Stomach smooth muscle (tissue), 2 donors: ENCODE measurements at regions not wholly inside any gene's neighbourhood (a gene's known extent, or its start where the extent isn't known, plus 50 kb on each side); places are given as distances from the start of the nearest gene placed in this dataset.

Source experiments
- H3K27ac ChIP-seq: one replicate; pipeline ENCODE4 v1.7.0; 2013; ENCODE audit warnings: mild to moderate bottlenecking, low read length, inconsistent platforms
- H3K27me3 ChIP-seq, 2 donors: one replicate each; pipeline ENCODE4 v1.7.0; 2013; ENCODE audit warnings: low read length in 2 of 2; ENCODE audit not compliant: insufficient read depth in 2 of 2, control insufficient read depth in 1 of 2
- H3K36me3 ChIP-seq, 2 donors: one replicate each; pipeline ENCODE4 v1.7.0; 2013; ENCODE audit warnings: low read length in 2 of 2; ENCODE audit not compliant: control insufficient read depth in 2 of 2, insufficient read depth in 2 of 2
- H3K4me1 ChIP-seq: one replicate; pipeline ENCODE4 v1.7.0; 2013; ENCODE audit warnings: low read length; ENCODE audit not compliant: control insufficient read depth, insufficient read depth
- H3K4me3 ChIP-seq, 2 donors: one replicate each; pipeline ENCODE4 v1.7.0; 2013; ENCODE audit warnings: low read length in 2 of 2
- H3K9ac ChIP-seq, 2 donors: one replicate each; pipeline ENCODE4 v1.7.0; 2013; ENCODE audit warnings: low read length in 2 of 2, mild to moderate bottlenecking in 1 of 2
- H3K9me3 ChIP-seq, 2 donors: one replicate each; pipeline ENCODE4 v1.7.0; 2013; ENCODE audit warnings: low read length in 2 of 2; ENCODE audit not compliant: control insufficient read depth in 2 of 2
- donor health status: healthy.
- donor health status: Pancreatic carcinoma.

DNA sequence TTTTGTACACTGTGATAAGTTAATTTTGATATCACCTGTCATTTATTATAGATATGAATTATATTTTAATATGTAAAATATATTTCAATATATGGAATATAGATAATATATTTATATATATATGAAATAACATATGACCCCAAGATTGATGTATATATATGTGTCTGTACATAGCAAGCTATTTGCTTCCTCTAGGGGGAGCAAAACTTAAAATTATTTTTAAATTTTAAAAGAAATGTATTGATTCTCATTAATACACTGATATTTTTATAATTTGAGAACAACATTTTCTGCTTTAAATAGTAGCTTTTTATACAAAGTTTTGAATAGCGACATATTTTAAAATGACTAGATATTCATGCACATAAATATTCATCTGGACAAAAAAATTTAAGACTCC, 272.0 kb downstream of the DMRTA1 start:
- H3K9ac ChIP-seq, result no peak overlapping the region
- no peak overlapping the region for H3K27ac ChIP-seq
- no peaks in the 10 kb centered on the region for H3K27me3 ChIP-seq
- no peaks in the 10 kb centered on the region for H3K9me3 ChIP-seq
- no peak overlapping the region for H3K4me3 ChIP-seq
- H3K4me1 ChIP-seq, result no peaks in the 10 kb centered on the region
- no peaks in the 10 kb centered on the region for H3K36me3 ChIP-seq

GRCh38 chr9:22722492-22722891, 275.9 kb downstream of the DMRTA1 start:
- Histone ChIP-seq H3K9me3 (no peaks in the 10 kb centered on the region), H3K36me3 (no peaks in the 10 kb centered on the region), H3K9ac (no peak overlapping the region), H3K4me3 (no peak overlapping the region), H3K27ac (no peak overlapping the region), H3K4me1 (no peaks in the 10 kb centered on the region), H3K27me3 (no peaks in the 10 kb centered on the region)

DNA sequence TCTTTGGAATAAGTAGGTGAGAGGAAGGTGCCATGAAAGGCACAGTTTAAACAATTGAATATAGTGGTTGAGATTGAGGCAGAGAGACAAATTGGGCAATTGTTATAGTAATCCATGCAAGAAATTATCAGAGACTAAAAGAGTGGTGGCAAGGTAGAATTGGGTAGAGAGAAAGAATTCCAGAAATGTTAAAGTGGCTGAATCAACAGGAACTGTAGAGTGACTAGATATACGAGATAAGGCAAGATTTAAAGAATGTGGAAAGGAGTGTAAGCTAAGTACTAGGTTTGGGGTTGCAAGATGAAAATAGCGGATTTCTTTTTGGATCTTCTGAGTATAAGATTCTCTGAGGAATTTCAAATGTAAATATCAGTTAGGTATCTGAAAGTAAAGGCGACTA, 285.2 kb downstream of the DMRTA1 start:
- H3K4me3 ChIP-seq, result no peak overlapping the region
- H3K4me1 ChIP-seq, result no peaks in the 10 kb centered on the region
- no peak overlapping the region for H3K27ac ChIP-seq
- H3K27me3 ChIP-seq, result no peaks in the 10 kb centered on the region
- H3K36me3 ChIP-seq, result no peaks in the 10 kb centered on the region
- H3K9me3 ChIP-seq, result no peaks in the 10 kb centered on the region
- no peak overlapping the region for H3K9ac ChIP-seq

GRCh38 chr9:22739712-22740111, 293.1 kb downstream of the DMRTA1 start:
- Histone ChIP-seq H3K36me3 (no peaks in the 10 kb centered on the region), H3K9me3 (no peaks in the 10 kb centered on the region), H3K4me1 (no peaks in the 10 kb centered on the region), H3K27ac (no peak overlapping the region), H3K4me3 (no peak overlapping the region), H3K27me3 (no peaks in the 10 kb centered on the region), H3K9ac (no peak overlapping the region)

DNA sequence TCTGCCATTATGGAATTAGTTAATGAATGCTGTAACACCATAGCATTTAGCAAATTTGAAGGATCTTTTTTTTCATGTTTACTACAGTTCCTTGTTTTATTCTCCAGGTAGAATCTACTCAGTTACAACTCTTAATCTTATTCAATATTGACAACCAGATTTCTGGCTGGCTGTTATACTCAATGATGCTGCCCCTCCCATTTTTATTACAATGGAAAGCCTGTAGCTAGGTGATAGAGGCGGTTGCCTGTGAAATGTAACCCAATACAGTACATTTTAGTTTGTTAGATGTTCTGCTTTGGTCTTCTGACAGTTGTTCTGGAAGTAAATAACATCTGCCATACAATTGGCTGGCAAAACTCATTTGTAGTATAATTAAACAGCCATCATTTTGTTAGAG, 294.2 kb downstream of the DMRTA1 start:
- H3K9me3 ChIP-seq, result no peaks in the 10 kb centered on the region
- H3K27me3 ChIP-seq, result no peaks in the 10 kb centered on the region
- no peaks in the 10 kb centered on the region for H3K36me3 ChIP-seq
- no peak overlapping the region for H3K4me3 ChIP-seq
- no peak overlapping the region for H3K27ac ChIP-seq
- no peak overlapping the region for H3K9ac ChIP-seq
- H3K4me1 ChIP-seq, result no peaks in the 10 kb centered on the region

- Histone ChIP-seq H3K4me1 (no peaks in the 10 kb centered on the region), H3K36me3 (no peaks in the 10 kb centered on the region), H3K27me3 (no peaks in the 10 kb centered on the region), H3K9ac (no peak overlapping the region), H3K27ac (no peak overlapping the region), H3K9me3 (no peaks in the 10 kb centered on the region), H3K4me3 (no peak overlapping the region)
Observed at GRCh38 chr9:22742401-22742800, 295.8 kb downstream of the DMRTA1 start.

DNA sequence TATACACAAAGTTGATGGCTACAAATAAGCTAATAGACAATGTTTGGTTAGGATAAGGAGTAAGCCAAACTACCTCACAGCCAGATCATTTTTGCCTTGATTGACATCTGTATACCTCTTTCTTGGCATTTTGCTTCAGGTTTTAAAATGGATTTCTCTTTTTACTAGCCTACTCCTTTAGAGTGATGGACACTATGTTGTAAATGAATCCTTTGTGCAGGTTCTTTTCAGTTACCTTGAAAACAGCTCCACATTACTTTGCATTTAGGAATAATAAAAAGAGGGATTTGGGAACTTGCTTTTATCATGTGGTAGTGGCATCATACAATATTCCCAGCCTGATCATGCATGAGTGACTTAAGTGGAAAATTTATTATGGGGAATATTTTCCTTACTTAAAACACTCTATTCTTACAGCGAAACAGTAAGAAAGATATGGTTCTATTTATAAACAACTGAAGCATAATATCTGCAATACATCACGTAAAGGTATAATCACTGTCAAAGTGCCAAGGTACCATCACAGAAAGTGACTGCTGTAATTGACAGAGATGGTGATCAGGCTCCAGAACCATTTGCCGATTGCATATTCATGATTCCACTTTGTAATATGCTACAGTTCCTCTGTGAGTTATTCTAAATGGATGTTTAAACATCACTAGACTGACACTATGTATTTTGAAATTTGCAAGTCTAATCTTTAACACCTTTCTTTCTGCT, 327.0 kb downstream of the DMRTA1 start:
- Histone ChIP-seq H3K4me3 (no peak overlapping the region), H3K9me3 (no peaks in the 10 kb centered on the region), H3K27me3 (no peaks in the 10 kb centered on the region), H3K9ac (no peak overlapping the region), H3K4me1 (no peaks in the 10 kb centered on the region), H3K27ac (no peak overlapping the region), H3K36me3 (no peaks in the 10 kb centered on the region)

DNA sequence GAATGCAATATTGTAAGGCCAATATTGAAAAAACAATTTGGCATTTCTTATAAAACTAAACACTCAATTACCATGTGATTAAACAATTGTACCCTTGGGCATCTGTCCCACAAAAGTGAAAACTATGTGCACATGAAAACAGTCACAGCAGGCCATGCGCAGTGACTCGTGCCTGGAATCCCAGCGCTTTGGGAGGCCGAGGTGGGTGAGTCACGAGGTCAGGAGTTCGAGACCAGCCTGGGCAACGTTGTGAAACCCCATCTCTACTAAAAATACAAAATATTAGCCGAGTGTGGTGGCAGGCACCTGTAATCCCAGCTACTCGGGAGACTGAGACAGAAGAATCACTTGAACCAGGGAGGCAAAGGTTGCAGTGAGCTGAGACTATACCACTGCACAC, 343.7 kb downstream of the DMRTA1 start:
- no peaks in the 10 kb centered on the region for H3K27me3 ChIP-seq
- H3K9me3 ChIP-seq, result no peaks in the 10 kb centered on the region
- H3K4me1 ChIP-seq, result no peaks in the 10 kb centered on the region
- H3K9ac ChIP-seq, result no peak overlapping the region
- no peak overlapping the region for H3K27ac ChIP-seq
- H3K4me3 ChIP-seq, result no peak overlapping the region
- no peaks in the 10 kb centered on the region for H3K36me3 ChIP-seq

DNA sequence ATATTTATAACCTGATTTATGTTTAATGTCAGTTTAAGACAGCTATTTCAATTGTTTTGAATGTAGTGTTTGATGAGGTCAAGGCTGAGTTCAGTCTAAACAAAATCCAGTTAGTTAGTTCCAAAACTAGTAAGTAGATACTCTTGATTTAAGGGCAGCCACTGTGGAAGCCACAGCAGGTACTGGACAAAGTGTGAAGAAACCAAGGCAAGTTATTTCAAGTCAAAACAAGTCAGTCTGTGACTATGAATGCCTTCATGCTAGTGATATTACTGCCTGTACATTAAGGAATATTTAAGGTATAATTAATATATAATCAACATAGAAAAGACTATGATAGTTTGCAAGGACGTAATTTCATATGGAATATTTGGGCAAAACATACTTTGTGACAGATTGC, 362.3 kb downstream of the DMRTA1 start:
- no peaks in the 10 kb centered on the region for H3K27me3 ChIP-seq
- no peak overlapping the region for H3K4me3 ChIP-seq
- H3K9ac ChIP-seq, result no peak overlapping the region
- H3K9me3 ChIP-seq, result peaks cover 2 to 3% of the 10 kb centered on the region in 2 donors
- no peaks in the 10 kb centered on the region for H3K36me3 ChIP-seq
- H3K4me1 ChIP-seq, result no peaks in the 10 kb centered on the region
- H3K27ac ChIP-seq, result no peak overlapping the region

GRCh38 chr9:22809371-22809770, 362.7 kb downstream of the DMRTA1 start:
- Histone ChIP-seq H3K27ac (no peak overlapping the region), H3K27me3 (no peaks in the 10 kb centered on the region), H3K9me3 (no peaks in the 10 kb centered on the region), H3K9ac (no peak overlapping the region), H3K36me3 (no peaks in the 10 kb centered on the region), H3K4me1 (no peaks in the 10 kb centered on the region), H3K4me3 (no peak overlapping the region)

- H3K4me3 ChIP-seq, result no peak overlapping the region
- H3K4me1 ChIP-seq, result no peaks in the 10 kb centered on the region
- no peak overlapping the region for H3K9ac ChIP-seq
- no peaks in the 10 kb centered on the region for H3K9me3 ChIP-seq
- no peaks in the 10 kb centered on the region for H3K36me3 ChIP-seq
- no peaks in the 10 kb centered on the region for H3K27me3 ChIP-seq
- no peak overlapping the region for H3K27ac ChIP-seq
Observed at GRCh38 chr9:22813529-22813928, 366.9 kb downstream of the DMRTA1 start.
